HFFc6 (cell line): ENCODE measurements at regions not wholly inside any gene's neighbourhood (a gene's known extent, or its start where the extent isn't known, plus 50 kb on each side); places are given as distances from the start of the nearest gene placed in this dataset.

Source experiments
- DNase-seq: peaks from one replicate; pipeline ENCODE4 v3.0.0-alpha.2; 2018
- H3K27ac Mint-ChIP-seq: 2 replicates; pipeline ENCODE4 v1.8.0; 2020; ENCODE audit warnings: mild to moderate bottlenecking, mixed read lengths
- H3K27me3 Mint-ChIP-seq: 2 replicates; pipeline ENCODE4 v1.8.0; 2021; ENCODE audit warnings: mild to moderate bottlenecking, moderate library complexity, mixed read lengths; ENCODE audit not compliant: insufficient read depth
- H3K36me3 Mint-ChIP-seq: 2 replicates; pipeline ENCODE4 v1.8.0; 2021; ENCODE audit warnings: low read depth, mixed read lengths
- H3K4me1 Mint-ChIP-seq: 2 replicates; pipeline ENCODE4 v1.8.0; 2020; ENCODE audit warnings: low read depth, mixed read lengths
- H3K4me3 Mint-ChIP-seq: 2 replicates; pipeline ENCODE4 v1.8.0; 2020; ENCODE audit warnings: mild to moderate bottlenecking, moderate library complexity, mixed read lengths
- H3K9me3 Mint-ChIP-seq: 2 replicates; pipeline ENCODE4 v1.8.0; 2020; ENCODE audit warnings: mild to moderate bottlenecking, mixed read lengths
- CTCF ChIP-seq: fragments of 200-600 bp; sonication (generic); IDR thresholded peaks from 2 replicates; pipeline ENCODE4 v1.5.0; 2021; ENCODE audit warnings: antibody characterized with exemption, mild to moderate bottlenecking

- Mint-ChIP-seq H3K36me3 (no peaks in the 10 kb centered on the region; the same call in 1 of the 2 replicates), H3K9me3 (no peaks in the 10 kb centered on the region), H3K27me3 (peaks cover 7% of the 10 kb centered on the region), H3K4me3 (no peak overlapping the region), H3K27ac (no peak overlapping the region), H3K4me1 (peaks cover 43% of the 10 kb centered on the region)
- DNase-seq, result no peak
- TF ChIP-seq CTCF, result no peak
These were observed 138.6 kb downstream of the GLI2 start for GRCh38 chr2:120873958-120874887.

GRCh38 chr2:120874888-120875275, 139.2 kb downstream of the GLI2 start:
- Mint-ChIP-seq H3K9me3 (no peaks in the 10 kb centered on the region), H3K27ac (peak overlapping the region; percentile 66; the same call in 1 of the 2 replicates), H3K4me3 (no peak overlapping the region), H3K4me1 (peaks cover 37% of the 10 kb centered on the region), H3K36me3 (no peaks in the 10 kb centered on the region; the same call in 1 of the 2 replicates), H3K27me3 (peaks cover 8% of the 10 kb centered on the region)
- no peak for TF ChIP-seq CTCF
- no peak for DNase-seq

- no peak for TF ChIP-seq CTCF
- DNase-seq, result no peak
- Mint-ChIP-seq H3K27me3 (peaks cover 8% of the 10 kb centered on the region), H3K4me3 (no peak overlapping the region), H3K27ac (peak overlapping the region; percentile 66; the same call in 1 of the 2 replicates), H3K36me3 (no peaks in the 10 kb centered on the region; the same call in 1 of the 2 replicates), H3K9me3 (no peaks in the 10 kb centered on the region), H3K4me1 (peaks cover 33% of the 10 kb centered on the region)
These were observed 139.8 kb downstream of the GLI2 start for GRCh38 chr2:120875431-120875830.

- H3K36me3 Mint-ChIP-seq, result no peaks in the 10 kb centered on the region; the same call in 1 of the 2 replicates
- DNase-seq, result no peak
- peaks cover 34% of the 10 kb centered on the region for H3K4me1 Mint-ChIP-seq
- H3K9me3 Mint-ChIP-seq, result no peaks in the 10 kb centered on the region
- TF ChIP-seq CTCF, result no peak
- H3K4me3 Mint-ChIP-seq, result no peak overlapping the region
- peaks cover 8% of the 10 kb centered on the region for H3K27me3 Mint-ChIP-seq
- no peak overlapping the region for H3K27ac Mint-ChIP-seq
These were observed 141.0 kb downstream of the GLI2 start for GRCh38 chr2:120876526-120877280.

- no peak overlapping the region for H3K27ac Mint-ChIP-seq
- peaks cover 6% of the 10 kb centered on the region for H3K27me3 Mint-ChIP-seq
- H3K36me3 Mint-ChIP-seq, result no peaks in the 10 kb centered on the region; the same call in 1 of the 2 replicates
- no peak for DNase-seq
- H3K4me1 Mint-ChIP-seq, result peaks cover 34% of the 10 kb centered on the region
- no peaks in the 10 kb centered on the region for H3K9me3 Mint-ChIP-seq
- no peak for TF ChIP-seq CTCF
- no peak overlapping the region for H3K4me3 Mint-ChIP-seq
These were observed 141.7 kb downstream of the GLI2 start for GRCh38 chr2:120877409-120877808.
